ENCODE measurements at regions not wholly inside any gene's neighbourhood (a gene's known extent, or its start where the extent isn't known, plus 50 kb on each side); places are given as distances from the start of the nearest gene placed in this dataset.

- peaks cover 7% of the 10 kb centered on the region for H3K27me3 ChIP-seq
- H3K36me3 ChIP-seq, result no peaks in the 10 kb centered on the region
- no peak for DNase-seq
- no peak overlapping the region for H3K4me3 ChIP-seq
- no peaks in the 10 kb centered on the region for H3K9me3 ChIP-seq
Measured at GRCh38 chr17:79497777-79498348, 113.0 kb downstream of the RBFOX3 start.

GRCh38 chr17:79496422-79497005 is 114.3 kb downstream of the RBFOX3 start:
- Histone ChIP-seq H3K36me3 (no peaks in the 10 kb centered on the region), H3K9me3 (no peaks in the 10 kb centered on the region), H3K27me3 (peaks cover 7% of the 10 kb centered on the region; the same call in 1 of the 2 replicates), H3K4me3 (no peak overlapping the region)
- no peak for DNase-seq

GRCh38 chr17:79495665-79496064 is 115.2 kb downstream of the RBFOX3 start:
- H3K27me3 ChIP-seq, result peaks cover 3% of the 10 kb centered on the region; the same call in 1 of the 2 replicates
- H3K9me3 ChIP-seq, result no peaks in the 10 kb centered on the region
- DNase-seq, result no peak
- H3K4me3 ChIP-seq, result no peak overlapping the region
- H3K36me3 ChIP-seq, result no peaks in the 10 kb centered on the region

DNA sequence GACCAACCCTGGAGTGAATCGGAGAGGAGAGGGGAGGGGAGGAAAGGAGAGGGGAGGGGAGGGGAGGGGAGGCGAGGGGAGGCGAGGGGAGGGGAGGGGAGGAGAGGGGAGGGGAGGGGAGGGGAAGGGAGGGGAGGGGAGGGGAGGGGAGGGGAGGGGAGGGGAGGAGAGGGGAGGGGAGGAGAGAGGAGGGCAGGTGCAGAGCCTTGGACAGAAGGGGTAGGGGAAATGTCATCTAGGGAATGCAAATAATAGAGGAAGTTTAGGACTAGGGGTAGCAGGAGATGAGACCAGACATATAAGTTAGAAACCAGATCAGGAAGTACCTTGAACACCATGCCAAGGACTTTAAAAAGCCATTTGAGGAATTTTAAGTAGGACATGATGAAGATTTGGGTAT is 119.8 kb downstream of the RBFOX3 start:
- Histone ChIP-seq H3K27me3 (peaks cover 7% of the 10 kb centered on the region), H3K9me3 (no peaks in the 10 kb centered on the region), H3K36me3 (no peaks in the 10 kb centered on the region), H3K4me3 (no peak overlapping the region)
- no peak for DNase-seq

DNA sequence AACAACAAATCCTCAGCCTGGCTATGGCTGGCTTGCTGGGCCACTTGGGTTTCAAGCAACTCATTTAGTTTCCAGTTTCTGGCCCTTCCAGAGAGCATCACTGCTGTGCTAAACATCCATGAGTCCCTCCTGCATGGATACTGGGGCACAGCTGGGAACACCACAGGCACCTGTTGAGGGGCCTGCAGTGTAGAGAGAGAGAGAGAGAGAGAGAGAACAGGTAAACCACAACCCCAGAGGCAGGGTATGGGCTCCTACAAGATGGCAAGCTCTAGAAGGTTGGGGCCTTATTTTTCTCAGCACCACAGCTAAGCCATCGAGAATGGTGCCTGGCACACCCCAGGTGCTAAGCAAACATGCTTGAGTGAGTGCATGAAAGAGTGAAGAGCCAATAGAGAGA is 120.3 kb downstream of the RBFOX3 start:
- Histone ChIP-seq H3K4me3 (no peak overlapping the region), H3K9me3 (no peaks in the 10 kb centered on the region), H3K36me3 (no peaks in the 10 kb centered on the region), H3K27me3 (peaks cover 7% of the 10 kb centered on the region)
- no peak for DNase-seq

DNA sequence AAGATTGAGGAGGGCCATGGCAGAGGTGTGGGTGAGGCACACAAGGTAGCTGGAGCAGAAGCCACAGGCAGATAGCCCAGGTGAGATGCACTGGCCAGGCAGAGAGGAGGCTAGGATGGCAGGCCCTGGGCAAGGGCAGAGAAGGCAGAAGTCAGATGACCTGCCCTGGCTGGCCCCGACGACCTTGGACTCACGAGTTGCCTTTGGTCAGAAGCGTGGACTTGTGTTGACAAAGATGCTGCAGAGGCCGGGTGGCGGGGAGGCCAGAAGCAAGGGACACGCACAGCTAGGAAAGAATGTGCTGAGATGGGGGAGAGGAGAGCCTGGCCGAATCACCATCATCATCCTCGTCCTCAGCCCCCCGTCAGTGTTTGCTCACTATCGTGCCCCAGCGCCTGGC is 123.7 kb downstream of the RBFOX3 start:
- H3K27me3 ChIP-seq, result peaks cover 29% of the 10 kb centered on the region
- no peaks in the 10 kb centered on the region for H3K9me3 ChIP-seq
- H3K36me3 ChIP-seq, result no peaks in the 10 kb centered on the region
- no peak for DNase-seq
- H3K4me3 ChIP-seq, result no peak overlapping the region

GRCh38 chr17:79485991-79486390 is 124.9 kb downstream of the RBFOX3 start:
- no peak for DNase-seq
- H3K27me3 ChIP-seq, result peaks cover 37% of the 10 kb centered on the region
- H3K4me3 ChIP-seq, result no peak overlapping the region
- H3K36me3 ChIP-seq, result no peaks in the 10 kb centered on the region
- no peaks in the 10 kb centered on the region for H3K9me3 ChIP-seq

DNA sequence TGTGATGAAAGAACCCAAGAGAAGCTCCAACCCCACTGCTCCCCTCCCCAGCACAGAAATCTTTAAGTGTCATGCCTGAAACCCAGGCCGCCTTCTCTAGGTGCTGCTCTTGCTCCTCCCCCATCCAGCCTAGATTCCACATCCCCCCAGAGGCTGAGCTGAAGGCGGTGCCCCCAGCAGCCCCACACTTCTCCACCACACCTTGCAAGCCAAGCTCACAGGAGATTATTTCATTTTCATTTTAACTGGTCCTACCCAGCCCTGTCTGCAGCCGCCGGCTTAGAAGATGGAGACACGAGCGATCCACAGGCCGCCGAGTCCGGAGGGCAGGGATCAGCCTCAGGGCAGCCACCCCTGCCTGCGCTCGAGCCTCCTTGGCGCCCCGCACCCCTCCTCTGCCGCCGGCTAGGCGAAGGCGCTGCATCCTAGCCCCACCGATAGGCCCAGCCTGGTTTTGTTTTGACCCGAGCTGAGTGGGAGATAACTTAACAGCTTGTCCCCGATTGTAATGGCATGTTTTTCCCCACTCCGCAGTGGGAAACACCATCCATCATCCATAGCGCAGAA is 125.3 kb downstream of the RBFOX3 start:
- no peak for DNase-seq
- Histone ChIP-seq H3K9me3 (no peaks in the 10 kb centered on the region), H3K36me3 (no peaks in the 10 kb centered on the region), H3K4me3 (no peak overlapping the region), H3K27me3 (peaks cover 37% of the 10 kb centered on the region)

GRCh38 chr17:79484600-79485418 is 126.0 kb downstream of the RBFOX3 start:
- Histone ChIP-seq H3K4me3 (no peak overlapping the region), H3K36me3 (no peaks in the 10 kb centered on the region), H3K27me3 (peaks cover 37% of the 10 kb centered on the region), H3K9me3 (no peaks in the 10 kb centered on the region)
- no peak for DNase-seq

- DNase-seq, result no peak
- Histone ChIP-seq H3K27me3 (peaks cover 33% of the 10 kb centered on the region), H3K4me3 (no peak overlapping the region), H3K9me3 (no peaks in the 10 kb centered on the region), H3K36me3 (no peaks in the 10 kb centered on the region)
Measured at GRCh38 chr17:79483842-79484241, 127.0 kb downstream of the RBFOX3 start.

DNA sequence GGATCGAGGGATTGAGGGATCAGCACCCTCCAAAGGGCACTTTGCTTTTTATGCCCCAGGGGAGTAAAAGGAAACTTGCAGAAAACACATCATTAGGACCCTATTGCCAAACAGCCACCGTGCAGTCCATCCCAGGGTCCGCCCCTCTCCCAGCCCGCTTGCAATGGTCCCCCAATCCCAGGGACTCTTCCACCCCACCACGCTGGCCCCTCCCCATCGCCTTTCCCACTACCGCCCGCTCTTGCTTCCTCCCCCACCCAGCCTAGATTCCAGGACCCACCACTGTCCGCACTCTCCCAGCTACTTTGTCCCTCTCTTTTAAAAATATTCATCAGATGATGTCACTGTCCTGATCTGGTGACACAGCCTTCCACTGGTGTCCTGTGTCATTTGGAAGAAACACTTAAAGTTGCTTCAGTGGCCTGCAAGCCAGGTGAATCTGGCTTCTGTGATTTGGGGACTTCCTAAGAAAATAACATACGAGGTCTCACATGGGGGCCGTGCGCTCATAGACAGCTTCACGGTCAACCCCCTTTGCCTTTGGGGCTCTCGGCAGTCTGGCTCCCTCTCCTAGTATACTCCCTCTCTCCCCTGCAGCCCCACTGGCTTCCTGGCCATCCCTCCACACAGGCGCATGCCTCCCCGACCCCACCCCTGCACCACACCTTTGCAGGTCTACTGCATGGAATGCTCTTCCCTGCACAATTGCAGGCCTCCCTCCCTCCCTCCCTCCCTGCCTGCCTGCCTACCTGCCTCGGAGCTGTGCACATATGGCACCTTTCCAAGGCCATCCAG is 127.9 kb downstream of the RBFOX3 start:
- peaks cover 38% of the 10 kb centered on the region for H3K27me3 ChIP-seq
- H3K9me3 ChIP-seq, result no peaks in the 10 kb centered on the region
- no peak overlapping the region for H3K4me3 ChIP-seq
- H3K36me3 ChIP-seq, result no peaks in the 10 kb centered on the region
- DNase-seq, result no peak

DNA sequence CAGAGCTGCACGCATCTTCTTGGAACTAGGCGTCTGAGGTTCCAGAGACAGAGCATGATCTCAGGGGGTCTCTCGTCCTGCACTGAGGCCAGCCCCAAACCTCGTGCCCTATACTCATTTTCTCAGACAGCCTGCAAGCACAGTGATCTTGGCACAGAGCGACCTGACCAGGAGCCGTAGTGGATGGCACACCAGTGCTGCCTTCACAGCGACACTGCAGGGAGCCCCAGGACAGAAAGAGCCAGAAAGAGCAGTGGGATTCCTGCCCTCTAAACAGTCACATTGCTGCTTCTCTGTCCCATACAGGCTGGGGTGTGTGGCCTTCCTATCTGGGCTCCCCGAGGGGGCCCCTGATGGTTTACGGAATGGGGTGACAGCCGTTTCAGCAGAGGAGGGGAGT is 131.0 kb downstream of the RBFOX3 start:
- H3K9me3 ChIP-seq, result no peaks in the 10 kb centered on the region
- no peaks in the 10 kb centered on the region for H3K36me3 ChIP-seq
- no peak for DNase-seq
- H3K4me3 ChIP-seq, result no peak overlapping the region
- peaks cover 34% of the 10 kb centered on the region for H3K27me3 ChIP-seq

GRCh38 chr17:79478841-79479240 is 132.0 kb downstream of the RBFOX3 start:
- H3K9me3 ChIP-seq, result no peaks in the 10 kb centered on the region
- H3K4me3 ChIP-seq, result no peak overlapping the region
- H3K27me3 ChIP-seq, result peaks cover 27% of the 10 kb centered on the region
- H3K36me3 ChIP-seq, result no peaks in the 10 kb centered on the region
- DNase-seq, result no peak

DNA sequence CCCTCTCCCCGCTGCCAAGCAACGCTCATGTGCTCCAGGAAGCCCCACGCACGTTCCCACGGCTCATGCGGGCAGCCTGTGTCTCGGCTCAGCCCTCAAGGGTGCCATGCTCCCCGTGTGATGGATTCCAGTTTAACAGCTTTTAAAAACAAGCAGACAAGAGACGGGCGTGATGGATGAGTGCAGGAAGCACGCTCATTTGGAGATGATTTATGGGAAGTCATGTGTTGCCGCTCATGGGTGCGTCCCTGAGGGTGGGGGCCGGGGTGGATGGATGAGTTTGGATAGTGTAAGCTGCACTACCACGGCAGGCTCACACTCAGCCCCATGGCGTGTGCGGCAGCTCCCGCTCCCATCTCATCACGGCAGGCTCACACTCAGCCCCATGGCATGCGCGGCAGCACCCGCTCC is 132.8 kb downstream of the RBFOX3 start:
- peaks cover 23% of the 10 kb centered on the region for H3K27me3 ChIP-seq
- no peak overlapping the region for H3K4me3 ChIP-seq
- DNase-seq, result no peak
- H3K9me3 ChIP-seq, result no peaks in the 10 kb centered on the region
- no peaks in the 10 kb centered on the region for H3K36me3 ChIP-seq

DNA sequence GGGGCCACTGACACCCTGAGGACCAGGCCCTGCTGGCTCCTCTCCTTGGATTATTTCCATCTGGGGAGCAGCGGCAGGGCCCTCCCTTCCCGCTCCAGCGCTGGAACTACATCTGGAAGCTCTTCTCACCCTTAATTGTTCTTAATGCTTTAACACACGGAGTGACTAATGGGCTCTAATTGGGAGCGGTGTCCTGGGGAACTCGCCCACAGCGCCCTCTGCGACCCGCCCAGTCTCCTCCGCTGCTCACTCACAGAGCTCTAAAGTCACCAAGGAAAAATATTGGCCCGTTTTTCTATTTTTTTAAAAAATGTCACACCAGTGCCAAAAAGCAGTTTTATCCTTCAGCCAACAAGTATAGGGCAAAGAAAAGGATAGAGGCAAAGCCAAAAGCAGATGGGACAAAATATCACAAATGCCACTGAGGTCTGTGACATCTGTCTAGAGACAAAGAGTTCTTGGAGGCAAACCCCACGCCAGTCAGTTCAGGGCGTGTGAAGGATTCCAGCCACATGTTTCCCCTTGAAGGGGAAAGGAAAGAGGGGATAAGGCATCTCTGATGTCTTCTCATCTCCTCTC is 134.7 kb downstream of the RBFOX3 start:
- Histone ChIP-seq H3K9me3 (no peaks in the 10 kb centered on the region), H3K36me3 (no peaks in the 10 kb centered on the region), H3K27me3 (peaks cover 17% of the 10 kb centered on the region), H3K4me3 (no peak overlapping the region)
- DNase-seq, result no peak

DNA sequence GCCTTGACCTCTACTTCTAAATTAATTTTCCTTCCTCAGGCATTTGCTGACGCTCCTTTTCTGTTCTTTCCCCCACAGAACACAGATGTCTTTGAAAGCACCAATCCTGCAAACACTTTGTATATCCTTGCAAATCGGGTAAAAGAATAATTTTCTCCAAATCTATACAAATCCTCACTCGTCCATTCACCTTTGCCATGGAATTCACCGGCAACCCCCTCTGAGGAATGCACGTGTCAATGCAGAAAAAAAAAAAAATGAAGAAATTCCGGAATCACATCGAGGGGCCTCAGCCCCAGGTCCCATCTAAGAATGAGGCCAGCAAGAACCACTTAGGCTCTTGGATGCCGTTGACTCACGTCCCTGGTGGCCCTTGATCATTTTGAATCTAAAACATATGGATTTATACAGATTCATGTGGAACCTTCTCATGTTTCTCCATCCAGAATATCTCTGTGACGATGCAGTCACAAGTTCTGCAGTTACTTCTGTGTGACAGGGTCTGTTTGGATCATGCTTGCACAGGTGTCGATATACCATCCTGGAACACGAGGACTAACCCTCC is 136.9 kb downstream of the RBFOX3 start:
- Histone ChIP-seq H3K9me3 (no peaks in the 10 kb centered on the region), H3K27me3 (peaks cover 34% of the 10 kb centered on the region), H3K36me3 (no peaks in the 10 kb centered on the region), H3K4me3 (no peak overlapping the region)
- no peak for DNase-seq
